GM19193 (cell line): ENCODE measurements at regions not wholly inside any gene's neighbourhood (a gene's known extent, or its start where the extent isn't known, plus 50 kb on each side); places are given as distances from the start of the nearest gene placed in this dataset.

Experiments used
- POLR2A ChIP-seq: IDR thresholded peaks from 4 replicates; pipeline ENCODE4 v1.6.1; 2011; ENCODE audit not compliant: insufficient read depth, insufficient read length; ENCODE audit errors: extremely low read depth

GRCh38 chr6:12403201-12403826 is 113.2 kb downstream of the EDN1 start:
- no peak for TF ChIP-seq POLR2A

- TF ChIP-seq POLR2A: no peak
Observed at GRCh38 chr6:12403947-12404647, 113.9 kb downstream of the EDN1 start.

GRCh38 chr6:12404651-12405050 is 114.5 kb downstream of the EDN1 start:
- no peak for TF ChIP-seq POLR2A

- TF ChIP-seq POLR2A: no peak
Observed at GRCh38 chr6:12408752-12409151, 118.6 kb downstream of the EDN1 start.

GRCh38 chr6:12410946-12411345 is 120.8 kb downstream of the EDN1 start:
- TF ChIP-seq POLR2A: no peak

GRCh38 chr6:12414096-12414675 is 124.0 kb downstream of the EDN1 start:
- no peak for TF ChIP-seq POLR2A

- no peak for TF ChIP-seq POLR2A
Observed at GRCh38 chr6:12415980-12416598, 125.9 kb downstream of the EDN1 start.

- TF ChIP-seq POLR2A: no peak
Observed at GRCh38 chr6:12417191-12417590, 127.0 kb downstream of the EDN1 start.

- TF ChIP-seq POLR2A: no peak
Observed at GRCh38 chr6:12418946-12419345, 128.8 kb downstream of the EDN1 start.

- TF ChIP-seq POLR2A: no peak
Observed at GRCh38 chr6:12419631-12420272, 129.6 kb downstream of the EDN1 start.

GRCh38 chr6:12420626-12421025 is 130.5 kb downstream of the EDN1 start:
- TF ChIP-seq POLR2A: no peak

- TF ChIP-seq POLR2A: no peak
Observed at GRCh38 chr6:12421596-12421995, 131.4 kb downstream of the EDN1 start.

GRCh38 chr6:12422848-12423247 is 132.7 kb downstream of the EDN1 start:
- TF ChIP-seq POLR2A: no peak

GRCh38 chr6:12423832-12424231 is 133.7 kb downstream of the EDN1 start:
- no peak for TF ChIP-seq POLR2A

- TF ChIP-seq POLR2A: no peak
Observed at GRCh38 chr6:12426121-12426520, 136.0 kb downstream of the EDN1 start.
